ENCODE measurements at regions not wholly inside any gene's neighbourhood (a gene's known extent, or its start where the extent isn't known, plus 50 kb on each side); places are given as distances from the start of the nearest gene placed in this dataset.
A peak's percentile ranks its signal among the peaks of the same experiment; 100 is the strongest.

- 90 to 100% (median 92%) methylated on average over 1 of the region's 1 CpG for WGBS, 5 donors
- no peak for DNase-seq
- no peak overlapping the region for H3K27ac ChIP-seq
- no peak for TF ChIP-seq POLR2AphosphoS5 (IDR thresholded peaks at IDR 0.05)
- TF ChIP-seq, protein P1, sequence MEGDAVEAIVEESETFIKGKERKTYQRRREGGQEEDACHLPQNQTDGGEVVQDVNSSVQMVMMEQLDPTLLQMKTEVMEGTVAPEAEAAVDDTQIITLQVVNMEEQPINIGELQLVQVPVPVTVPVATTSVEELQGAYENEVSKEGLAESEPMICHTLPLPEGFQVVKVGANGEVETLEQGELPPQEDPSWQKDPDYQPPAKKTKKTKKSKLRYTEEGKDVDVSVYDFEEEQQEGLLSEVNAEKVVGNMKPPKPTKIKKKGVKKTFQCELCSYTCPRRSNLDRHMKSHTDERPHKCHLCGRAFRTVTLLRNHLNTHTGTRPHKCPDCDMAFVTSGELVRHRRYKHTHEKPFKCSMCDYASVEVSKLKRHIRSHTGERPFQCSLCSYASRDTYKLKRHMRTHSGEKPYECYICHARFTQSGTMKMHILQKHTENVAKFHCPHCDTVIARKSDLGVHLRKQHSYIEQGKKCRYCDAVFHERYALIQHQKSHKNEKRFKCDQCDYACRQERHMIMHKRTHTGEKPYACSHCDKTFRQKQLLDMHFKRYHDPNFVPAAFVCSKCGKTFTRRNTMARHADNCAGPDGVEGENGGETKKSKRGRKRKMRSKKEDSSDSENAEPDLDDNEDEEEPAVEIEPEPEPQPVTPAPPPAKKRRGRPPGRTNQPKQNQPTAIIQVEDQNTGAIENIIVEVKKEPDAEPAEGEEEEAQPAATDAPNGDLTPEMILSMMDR (IDR thresholded peaks at IDR 0.05 in 8 of 11, conservative IDR thresholded peaks at IDR 0.05 in 3 of 11), result no peak
- no peak for TF ChIP-seq POLR2A (IDR thresholded peaks at IDR 0.05)
- no peaks in the 10 kb centered on the region for H3K4me1 ChIP-seq
- intact Hi-C loops (cut with DNase I; ENCODE audit: low total_unique reads), result no loop called here
- no peaks in the 10 kb centered on the region for H3K27me3 ChIP-seq (replicated peaks in 1 of 7)
- H3K4me3 ChIP-seq, result no peak overlapping the region
- H3K9me3 ChIP-seq, result peaks cover 0 to 12% (median 0%) of the 10 kb centered on the region in 8 donors
- no peaks in the 10 kb centered on the region for H3K36me3 ChIP-seq
Observed at GRCh38 chrX:116628464-116628863, 165.7 kb upstream of the CT83 start.

DNA sequence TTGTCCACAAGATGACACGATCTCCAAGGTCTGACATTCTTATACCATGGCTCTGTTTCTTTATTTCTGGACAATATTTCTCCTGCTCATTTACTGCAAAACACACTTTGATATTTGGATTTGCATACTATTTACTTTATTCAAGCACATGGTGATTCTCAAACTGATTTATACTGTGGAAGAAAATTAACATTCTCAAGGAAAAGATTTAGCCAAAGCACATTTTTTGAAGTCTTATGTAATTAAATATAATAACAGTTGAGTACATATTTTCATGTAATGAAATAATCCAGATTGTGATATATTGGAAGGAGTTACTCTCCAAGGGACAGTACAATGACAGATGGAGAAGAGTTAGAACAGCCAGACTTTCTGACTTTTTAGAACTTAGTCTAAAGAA, 155.8 kb upstream of the CT83 start:
- intact Hi-C loops (cut with DNase I; ENCODE audit: low total_unique reads), result no loop called here
- TF ChIP-seq POLR2A (IDR thresholded peaks at IDR 0.05), result no peak
- TF ChIP-seq, protein P1 (IDR thresholded peaks at IDR 0.05 in 8 of 11, conservative IDR thresholded peaks at IDR 0.05 in 3 of 11), result no peak
- TF ChIP-seq POLR2AphosphoS5 (IDR thresholded peaks at IDR 0.05), result no peak

GRCh38 chrX:116607776-116608175, 145.0 kb upstream of the CT83 start:
- 6 to 54% (median 35%) methylated on average over 1 of the region's 1 CpG for WGBS, 5 donors
- TF ChIP-seq, protein P1 (IDR thresholded peaks at IDR 0.05 in 8 of 11, conservative IDR thresholded peaks at IDR 0.05 in 3 of 11), result no peak
- TF ChIP-seq POLR2A (IDR thresholded peaks at IDR 0.05), result no peak
- TF ChIP-seq POLR2AphosphoS5 (IDR thresholded peaks at IDR 0.05), result no peak
- no peak overlapping the region for H3K27ac ChIP-seq
- no peak for DNase-seq
- no peaks in the 10 kb centered on the region for H3K4me1 ChIP-seq
- intact Hi-C loops (cut with DNase I; ENCODE audit: low total_unique reads), result no loop called here
- H3K9me3 ChIP-seq, result peaks cover 0 to 5% (median 0%) of the 10 kb centered on the region in 8 donors
- H3K4me3 ChIP-seq, result no peak overlapping the region
- no peaks in the 10 kb centered on the region for H3K36me3 ChIP-seq
- H3K27me3 ChIP-seq (replicated peaks in 1 of 7), result no peaks in the 10 kb centered on the region

More for the DNA sequence above, 155.8 kb upstream of the CT83 start:
- WGBS, 5 donors, result 33 to 73% (median 47%) methylated on average over 1 of the region's 1 CpG
- no peak for DNase-seq
- H3K36me3 ChIP-seq, result no peaks in the 10 kb centered on the region
- peaks cover 0 to 3% (median 0%) of the 10 kb centered on the region in 8 donors for H3K9me3 ChIP-seq
- H3K27me3 ChIP-seq (replicated peaks in 1 of 7), result no peaks in the 10 kb centered on the region
- no peaks in the 10 kb centered on the region for H3K4me1 ChIP-seq
- H3K27ac ChIP-seq, result no peak overlapping the region
- H3K4me3 ChIP-seq, result no peak overlapping the region

GRCh38 chrX:116605576-116605975, 142.8 kb upstream of the CT83 start:
- DNase-seq, result peak; percentile 45
- 0 to 83% (median 71%) methylated on average over 1 of the region's 1 CpG for WGBS, 5 donors
- Histone ChIP-seq H3K4me1 (no peaks in the 10 kb centered on the region), H3K27ac (no peak overlapping the region), H3K36me3 (no peaks in the 10 kb centered on the region), H3K9me3 (peaks cover 0 to 5% (median 0%) of the 10 kb centered on the region in 8 donors), H3K4me3 (no peak overlapping the region), H3K27me3 (replicated peaks in 1 of 7) (no peaks in the 10 kb centered on the region)
- TF ChIP-seq POLR2A (IDR thresholded peaks at IDR 0.05) (no peak), POLR2AphosphoS5 (IDR thresholded peaks at IDR 0.05) (no peak)
- TF ChIP-seq, protein P1 (IDR thresholded peaks at IDR 0.05 in 8 of 11, conservative IDR thresholded peaks at IDR 0.05 in 3 of 11), result no peak
- intact Hi-C loops (cut with DNase I; ENCODE audit: low total_unique reads), result no loop called here
